GM12875 (cell line): ENCODE measurements at regions not wholly inside any gene's neighbourhood (a gene's known extent, or its start where the extent isn't known, plus 50 kb on each side); places are given as distances from the start of the nearest gene placed in this dataset.

Experiments
- H3K4me3 ChIP-seq: one replicate; pipeline ENCODE4 v1.5.1; 2011; ENCODE audit warnings: low read depth, low read length, control low read depth
- TF ChIP-seq, protein P1 (sequence below): IDR thresholded peaks from 2 replicates; pipeline ENCODE4 v1.5.1; 2011; ENCODE audit warnings: low read depth, mild to moderate bottlenecking, control low read depth, inconsistent platforms, low read length, moderate library complexity, borderline replicate concordance; ENCODE audit not compliant: insufficient read depth

DNA sequence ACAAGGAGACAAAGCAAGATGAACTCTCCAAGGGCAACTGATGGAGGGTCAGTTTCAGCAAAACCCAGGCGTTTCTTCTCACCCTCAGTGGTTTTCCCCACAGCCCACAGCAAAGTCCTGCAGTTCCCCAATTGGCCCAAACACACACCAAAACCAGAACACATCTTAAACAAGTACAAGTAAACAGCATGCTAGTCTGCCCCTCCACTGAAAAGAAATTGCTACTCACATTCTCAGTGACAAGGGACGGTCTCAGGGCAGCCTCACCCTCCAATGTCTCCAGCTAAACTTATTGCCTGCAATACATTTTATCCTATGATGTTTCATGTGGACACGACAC lies 300.6 kb upstream of the IRX3 start:
- TF ChIP-seq, protein P1, sequence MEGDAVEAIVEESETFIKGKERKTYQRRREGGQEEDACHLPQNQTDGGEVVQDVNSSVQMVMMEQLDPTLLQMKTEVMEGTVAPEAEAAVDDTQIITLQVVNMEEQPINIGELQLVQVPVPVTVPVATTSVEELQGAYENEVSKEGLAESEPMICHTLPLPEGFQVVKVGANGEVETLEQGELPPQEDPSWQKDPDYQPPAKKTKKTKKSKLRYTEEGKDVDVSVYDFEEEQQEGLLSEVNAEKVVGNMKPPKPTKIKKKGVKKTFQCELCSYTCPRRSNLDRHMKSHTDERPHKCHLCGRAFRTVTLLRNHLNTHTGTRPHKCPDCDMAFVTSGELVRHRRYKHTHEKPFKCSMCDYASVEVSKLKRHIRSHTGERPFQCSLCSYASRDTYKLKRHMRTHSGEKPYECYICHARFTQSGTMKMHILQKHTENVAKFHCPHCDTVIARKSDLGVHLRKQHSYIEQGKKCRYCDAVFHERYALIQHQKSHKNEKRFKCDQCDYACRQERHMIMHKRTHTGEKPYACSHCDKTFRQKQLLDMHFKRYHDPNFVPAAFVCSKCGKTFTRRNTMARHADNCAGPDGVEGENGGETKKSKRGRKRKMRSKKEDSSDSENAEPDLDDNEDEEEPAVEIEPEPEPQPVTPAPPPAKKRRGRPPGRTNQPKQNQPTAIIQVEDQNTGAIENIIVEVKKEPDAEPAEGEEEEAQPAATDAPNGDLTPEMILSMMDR, result no peak
- no peak overlapping the region for H3K4me3 ChIP-seq

DNA sequence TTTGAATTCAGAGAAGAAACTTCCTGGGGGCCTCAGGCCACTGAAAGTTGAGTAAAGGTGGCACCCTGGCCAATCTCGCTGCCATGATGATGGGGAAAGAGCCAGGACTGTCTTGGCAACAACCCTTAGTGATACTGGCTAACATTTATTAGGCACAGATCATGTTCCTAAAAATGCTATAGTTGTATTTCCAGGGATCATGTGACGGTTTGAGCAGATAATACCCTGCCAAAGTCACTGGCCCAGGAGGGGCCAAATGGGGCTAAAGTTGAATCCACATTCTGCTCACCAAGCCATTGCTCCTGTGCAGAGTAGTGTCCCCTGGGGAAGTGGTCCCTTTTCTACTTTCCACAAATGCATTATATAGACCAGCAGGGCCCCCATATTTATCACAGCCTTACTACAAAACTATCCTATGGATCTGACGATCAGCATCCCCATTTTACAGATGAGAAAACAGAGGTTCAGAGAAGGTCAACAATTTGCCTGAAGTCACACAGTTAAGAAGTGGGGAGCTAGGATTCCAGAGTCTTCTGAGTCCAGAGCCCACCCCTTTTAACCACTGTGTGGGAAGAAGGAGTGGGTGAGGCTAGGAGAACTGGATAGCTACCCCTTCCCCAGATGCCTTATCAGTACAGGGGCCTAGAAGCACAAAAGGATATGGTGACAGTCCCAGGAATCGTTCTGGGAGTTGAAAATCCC lies 300.0 kb upstream of the IRX3 start:
- no peak overlapping the region for H3K4me3 ChIP-seq
- TF ChIP-seq, protein P1, result no peak

DNA sequence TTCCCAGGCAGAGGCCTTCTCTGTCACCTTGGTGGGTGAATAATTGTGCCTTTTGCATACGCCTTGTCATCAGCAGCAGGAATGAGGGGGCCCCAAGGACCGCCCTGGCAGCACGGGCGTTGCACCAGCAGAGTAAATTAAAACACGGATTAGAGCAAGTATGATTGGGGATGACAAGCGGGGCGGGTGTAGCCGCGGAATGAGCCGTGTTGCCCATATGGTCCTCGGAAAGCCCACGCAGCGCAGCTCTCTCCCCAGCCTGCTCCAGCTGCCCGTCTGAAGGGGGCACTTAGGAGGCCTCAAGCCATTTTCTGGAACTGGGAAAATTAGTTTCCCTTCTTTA lies 299.4 kb upstream of the IRX3 start:
- H3K4me3 ChIP-seq, result no peak overlapping the region

DNA sequence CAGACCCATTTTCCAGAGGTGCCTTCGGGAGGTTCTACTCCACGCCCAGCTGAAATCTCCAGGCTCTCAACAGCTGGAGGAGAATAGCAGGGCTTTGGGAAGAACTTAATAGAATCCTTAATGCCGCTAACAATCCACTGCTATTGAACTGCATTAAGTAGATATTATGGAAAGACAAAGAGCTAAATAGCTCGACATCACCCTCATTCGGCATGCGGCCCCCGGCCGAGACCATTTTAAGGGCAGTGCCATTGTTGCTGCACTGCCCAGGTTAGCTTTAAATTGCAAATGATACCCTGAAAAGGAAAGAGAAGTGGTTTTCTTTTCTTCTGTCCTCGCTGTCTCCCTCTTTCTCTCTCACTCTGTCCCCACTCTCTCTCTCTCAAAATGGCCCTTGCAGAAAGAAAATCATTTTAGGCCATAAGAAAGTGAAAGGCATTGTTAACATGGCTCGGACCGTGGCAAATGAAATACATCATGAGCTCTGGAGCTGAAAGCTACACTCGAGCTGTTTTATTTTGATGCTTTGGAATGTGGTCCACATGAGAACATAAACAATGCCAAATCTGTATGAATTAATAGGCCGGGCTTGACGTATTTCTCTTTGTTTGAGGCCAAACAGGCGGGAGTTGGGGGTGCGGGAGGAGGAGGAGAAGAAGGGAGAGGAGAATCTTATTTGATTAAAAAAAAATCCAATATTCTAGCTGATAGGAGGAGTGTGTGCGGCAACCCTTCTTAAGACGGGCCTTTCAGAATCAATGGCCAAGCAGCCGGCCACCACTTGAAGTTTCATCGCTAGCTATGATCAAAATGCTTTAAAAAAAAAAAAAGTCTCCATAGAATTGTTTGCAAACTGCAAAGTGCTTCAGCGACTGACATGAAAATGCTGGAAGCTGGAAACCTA lies 298.8 kb upstream of the IRX3 start:
- TF ChIP-seq, protein P1, result no peak

More for the DNA sequence above, 299.4 kb upstream of the IRX3 start:
- TF ChIP-seq, protein P1, result no peak

DNA sequence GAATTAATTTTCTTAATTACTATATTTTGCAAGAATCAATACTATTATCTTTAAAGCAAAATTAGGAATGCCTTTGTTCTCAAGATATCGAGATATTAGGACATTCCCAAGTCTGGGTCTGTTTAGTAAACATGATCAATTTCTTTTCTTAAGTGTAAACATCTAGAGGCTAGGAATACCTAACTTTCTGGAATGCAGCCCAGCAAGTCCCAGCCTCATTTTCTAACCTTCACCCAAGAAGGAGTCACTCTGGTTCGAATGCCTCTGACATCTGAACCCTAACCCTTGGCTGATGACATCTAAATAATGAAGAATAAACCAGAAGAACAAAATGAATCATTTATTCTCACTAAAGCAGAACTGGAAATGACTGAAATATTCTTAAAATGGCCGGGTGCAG lies 297.5 kb upstream of the IRX3 start:
- no peak overlapping the region for H3K4me3 ChIP-seq
- TF ChIP-seq, protein P1, result no peak

More for the DNA sequence above, 298.8 kb upstream of the IRX3 start:
- no peak overlapping the region for H3K4me3 ChIP-seq

DNA sequence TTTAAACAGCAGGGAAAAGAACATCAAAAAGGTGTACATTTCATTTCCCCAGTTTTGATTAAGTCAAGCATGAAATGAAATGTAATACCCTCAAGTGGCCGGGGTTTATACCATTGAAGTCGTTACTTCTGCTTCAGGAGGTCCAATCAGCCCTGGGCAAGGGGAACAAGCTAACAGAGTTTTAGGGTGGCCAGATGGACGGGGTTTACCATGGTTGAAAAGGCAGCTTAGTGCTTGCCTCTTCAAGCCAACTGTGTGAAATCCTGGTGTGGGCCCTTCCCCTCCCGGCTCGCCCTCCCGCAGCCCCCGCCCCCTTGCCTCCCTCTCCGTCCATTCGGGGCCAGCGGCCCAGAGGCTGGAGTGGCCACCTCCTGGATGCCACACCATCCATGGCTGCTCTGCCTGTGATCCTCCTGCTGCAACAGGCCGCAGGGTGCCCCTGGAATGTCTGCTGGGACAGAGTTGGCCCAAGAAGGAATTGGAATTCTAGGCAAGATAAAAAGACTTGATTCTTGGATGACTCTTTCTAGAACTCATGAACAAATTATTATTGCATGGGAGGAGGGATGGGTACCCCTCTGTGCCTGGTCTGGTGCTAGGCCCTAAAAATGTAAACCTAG lies 296.2 kb upstream of the IRX3 start:
- TF ChIP-seq, protein P1, result no peak
- no peak overlapping the region for H3K4me3 ChIP-seq
